HG03342 (cell line): ENCODE measurements at regions not wholly inside any gene's neighbourhood (a gene's known extent, or its start where the extent isn't known, plus 50 kb on each side); places are given as distances from the start of the nearest gene placed in this dataset.

Source experiments
- ATAC-seq: cut with Tn5 transposase; IDR thresholded peaks from one replicate; pipeline ENCODE4 v1.9.1; 2021; ENCODE audit warnings: mild to moderate bottlenecking, moderate library complexity; ENCODE audit not compliant: unreplicated experiment

DNA sequence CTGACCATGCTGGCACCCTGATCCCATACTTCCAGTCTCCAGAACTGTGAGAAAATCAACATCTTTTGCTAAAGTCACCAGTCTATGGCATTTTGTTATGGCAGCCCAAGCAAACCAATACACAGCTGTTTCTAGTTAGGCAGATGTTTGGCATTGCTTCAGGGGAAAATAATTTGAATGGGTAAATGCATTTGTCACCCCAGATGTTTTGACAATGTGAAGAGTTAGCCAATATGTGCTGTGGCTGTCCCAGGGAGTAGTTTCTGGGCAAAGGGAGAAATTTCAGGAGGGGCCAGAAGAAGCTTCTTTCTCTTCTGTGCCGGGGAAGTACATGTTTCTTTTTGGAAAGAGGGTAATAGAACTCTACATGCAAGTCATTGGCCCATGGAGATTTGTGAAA is 619.0 kb downstream of the SLC4A3 start:
- no peak for ATAC-seq

- ATAC-seq, result no peak
These were observed 620.3 kb downstream of the SLC4A3 start for GRCh38 chr2:220247588-220248350.

DNA sequence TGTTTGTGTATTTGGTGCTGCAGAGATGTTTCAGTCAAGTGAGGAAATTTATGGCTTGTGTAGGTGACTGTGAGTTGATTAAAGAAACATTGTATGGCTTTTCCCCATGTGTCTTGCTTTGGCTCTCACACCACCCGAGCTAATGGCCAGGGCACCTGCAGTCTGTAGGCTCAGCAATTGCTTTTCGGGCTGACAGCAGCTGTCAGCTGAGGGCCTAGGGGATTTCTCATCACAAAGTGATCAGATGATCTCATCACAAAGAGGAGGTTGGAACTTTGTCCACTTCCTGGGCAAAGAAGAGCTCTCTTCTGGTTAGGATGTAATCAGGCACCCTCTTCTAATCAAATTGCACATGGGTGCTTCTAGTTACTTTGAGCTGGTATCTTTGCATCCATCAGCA is 632.2 kb downstream of the SLC4A3 start:
- ATAC-seq, result no peak

DNA sequence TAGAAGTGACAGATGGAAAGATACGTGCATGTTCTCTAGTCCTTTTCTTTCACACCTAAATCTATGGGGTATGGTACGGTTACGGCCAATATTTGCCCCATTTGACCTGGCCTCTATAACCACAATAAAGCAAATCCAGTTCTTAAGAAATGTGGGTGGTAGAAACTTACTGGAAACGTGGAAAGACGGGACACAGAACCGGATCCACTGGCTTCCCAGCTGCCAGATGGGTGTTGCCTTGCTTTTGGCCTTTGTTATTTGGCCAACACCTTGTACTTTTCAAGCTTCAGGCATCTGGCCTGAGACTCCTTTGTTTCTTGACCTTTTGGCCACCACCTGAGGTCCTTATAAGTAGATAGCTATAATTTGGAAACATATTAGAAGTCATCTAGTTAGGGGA is 635.9 kb downstream of the SLC4A3 start:
- no peak for ATAC-seq

GRCh38 chr2:220269367-220269766 is 641.9 kb downstream of the SLC4A3 start:
- ATAC-seq, result no peak

GRCh38 chr2:220270481-220271070 is 643.1 kb downstream of the SLC4A3 start:
- ATAC-seq, result no peak

DNA sequence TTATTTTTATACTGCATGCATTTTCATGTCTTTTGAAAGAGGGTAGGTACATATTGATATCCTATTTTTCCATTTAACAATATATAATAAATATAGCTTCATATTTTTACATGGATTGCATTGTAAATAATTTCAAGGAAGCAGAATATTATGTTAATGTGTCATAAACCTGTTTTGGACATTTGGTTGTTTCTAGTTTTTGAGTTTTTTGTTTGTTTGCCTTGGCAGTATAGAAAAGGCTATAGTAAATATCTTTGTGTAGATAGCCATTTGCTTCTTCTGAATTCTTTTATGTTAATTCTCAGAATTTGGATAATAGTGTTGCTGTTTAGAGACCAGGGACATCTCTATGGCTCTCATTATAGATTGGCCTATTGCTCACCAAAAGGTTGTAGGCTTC is 645.2 kb downstream of the SLC4A3 start:
- ATAC-seq, result no peak

DNA sequence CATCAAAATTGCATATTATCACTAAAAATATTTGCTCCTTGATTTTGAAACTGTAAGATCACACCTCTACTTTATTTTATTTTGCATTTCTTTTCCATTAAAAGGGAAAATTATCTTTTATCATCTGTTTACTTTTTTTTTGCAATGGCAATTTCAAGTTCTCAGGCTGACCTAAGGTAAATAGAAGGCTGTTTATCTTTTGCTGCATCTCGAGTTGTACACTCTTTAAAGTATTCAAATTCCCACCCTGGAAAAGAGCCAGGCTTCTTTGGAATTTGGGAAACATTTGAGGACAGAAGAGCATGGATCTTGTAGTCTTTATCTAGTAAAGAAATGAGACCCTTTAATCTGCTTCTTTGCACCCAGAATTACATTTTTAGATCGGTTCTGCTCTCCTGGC is 645.7 kb downstream of the SLC4A3 start:
- no peak for ATAC-seq

GRCh38 chr2:220275454-220275853 is 648.0 kb downstream of the SLC4A3 start:
- ATAC-seq, result no peak

DNA sequence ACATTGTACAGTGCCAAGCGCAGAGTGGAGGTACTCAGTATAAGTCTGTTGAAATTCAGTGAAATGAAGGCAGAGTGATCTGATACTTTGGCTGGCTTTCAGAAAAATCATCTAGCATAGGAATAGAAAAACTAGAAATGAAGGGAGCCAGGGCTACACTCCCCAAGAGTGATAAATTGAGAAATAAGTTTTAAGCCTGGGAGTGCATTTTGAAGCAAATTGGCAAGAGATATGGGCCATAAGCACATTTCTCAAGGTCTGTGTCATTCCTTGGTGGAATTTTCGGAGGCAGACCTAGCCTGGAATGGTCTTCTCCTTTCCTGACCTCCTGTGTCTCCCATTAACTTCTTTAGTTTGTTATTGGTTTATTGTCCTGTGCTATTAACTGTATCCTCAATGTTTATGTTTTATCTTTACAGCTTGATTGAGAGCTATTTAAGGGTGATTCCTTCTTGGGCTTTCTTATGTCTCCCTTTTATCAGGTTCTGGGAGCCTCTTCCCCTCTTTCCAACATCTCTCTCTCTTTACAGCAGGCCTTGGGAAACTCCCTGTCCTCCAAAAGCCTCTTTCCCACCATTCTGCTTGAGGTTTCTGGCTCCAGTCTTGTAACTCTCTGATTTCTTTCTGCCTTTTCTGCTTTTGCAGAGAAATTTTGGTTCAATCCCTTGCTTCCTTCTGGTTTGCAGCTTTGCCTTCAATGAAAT is 649.5 kb downstream of the SLC4A3 start:
- no peak for ATAC-seq

DNA sequence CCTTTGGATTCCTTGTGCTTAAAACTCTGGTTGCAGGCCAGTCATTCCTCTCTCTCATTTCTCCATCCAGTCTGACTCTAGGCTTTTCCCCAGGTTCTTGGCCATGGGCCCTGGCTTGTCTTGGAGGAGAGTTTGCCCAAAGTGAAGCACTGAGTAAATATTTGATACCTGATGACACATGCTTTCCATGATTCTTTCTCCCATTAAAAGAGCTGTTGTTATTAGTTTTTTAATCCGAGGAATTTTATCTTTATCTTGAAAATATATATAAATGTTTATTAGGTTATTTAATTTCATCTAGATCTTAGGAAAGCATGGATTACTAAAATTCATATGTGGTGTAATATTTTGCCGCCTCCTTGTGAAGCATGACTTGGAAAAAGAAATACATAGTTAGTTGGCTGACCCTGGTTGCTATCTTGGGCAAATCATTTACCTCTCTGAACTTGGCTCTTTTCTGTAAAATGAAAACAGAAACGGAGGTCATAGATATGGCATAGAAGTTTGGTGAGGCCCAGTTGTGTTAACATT is 650.1 kb downstream of the SLC4A3 start:
- ATAC-seq, result no peak

- no peak for ATAC-seq
These were observed 650.6 kb downstream of the SLC4A3 start for GRCh38 chr2:220278022-220278421.

DNA sequence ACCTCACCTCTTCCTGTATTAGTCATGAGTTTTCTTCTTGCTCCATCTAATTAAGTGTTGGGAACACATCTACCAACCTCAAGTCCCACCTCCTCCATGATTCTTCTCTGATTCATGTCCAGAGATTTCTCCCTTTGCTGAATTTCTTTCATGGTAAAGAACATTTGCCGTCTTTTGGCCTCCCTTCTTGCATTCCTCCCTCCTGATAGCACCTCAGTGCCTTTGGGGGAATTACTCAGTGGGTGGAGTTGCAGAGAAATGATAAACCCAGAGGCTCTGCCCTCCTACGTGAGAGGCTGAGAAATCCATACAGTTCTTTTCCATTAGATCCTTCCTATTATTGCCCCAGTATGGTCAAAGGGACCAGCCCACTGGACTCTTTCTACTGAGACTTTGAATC is 651.9 kb downstream of the SLC4A3 start:
- no peak for ATAC-seq

GRCh38 chr2:220279840-220280239 is 652.4 kb downstream of the SLC4A3 start:
- no peak for ATAC-seq

DNA sequence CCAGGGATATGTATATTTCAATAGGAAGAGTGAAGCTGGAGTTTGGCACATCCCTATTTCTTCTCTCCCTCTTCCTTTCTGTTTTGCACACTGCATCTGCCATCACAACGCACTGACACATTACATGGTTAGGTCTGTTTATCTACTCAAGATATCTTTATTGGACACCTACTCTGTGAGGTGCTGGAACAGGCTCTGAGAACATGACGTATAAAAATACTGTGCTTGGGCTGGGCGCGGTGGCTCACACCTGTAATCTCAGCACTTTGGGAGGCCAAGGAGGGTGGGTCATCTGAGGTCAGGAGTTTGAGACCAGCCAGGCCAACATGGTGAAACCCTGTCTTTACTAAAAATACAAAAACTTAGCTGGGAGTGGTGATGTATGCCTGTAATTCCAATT is 653.3 kb downstream of the SLC4A3 start:
- ATAC-seq, result no peak

GRCh38 chr2:220281771-220282170 is 654.3 kb downstream of the SLC4A3 start:
- ATAC-seq, result no peak

DNA sequence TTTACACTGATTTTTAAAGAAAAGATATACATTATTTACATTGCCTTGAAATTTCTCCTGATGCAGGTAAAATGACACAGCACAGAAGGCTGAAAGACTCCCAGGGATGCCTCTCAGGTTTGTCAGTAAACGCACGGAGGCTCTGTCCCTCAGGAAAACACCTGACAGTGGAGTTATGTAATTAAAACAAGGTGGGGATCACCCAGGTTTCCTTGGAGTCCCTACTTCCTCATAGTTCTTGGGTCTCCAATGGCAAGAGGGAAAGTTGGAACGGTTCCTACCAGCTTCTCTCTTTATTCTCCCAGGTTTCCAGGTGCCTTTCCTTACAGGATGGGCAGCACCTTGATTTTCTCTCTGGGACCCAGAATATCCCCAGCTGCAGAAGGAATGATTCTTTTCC is 654.8 kb downstream of the SLC4A3 start:
- no peak for ATAC-seq

GRCh38 chr2:220293966-220294365 is 666.5 kb downstream of the SLC4A3 start:
- ATAC-seq, result no peak

GRCh38 chr2:220296174-220296573 is 668.7 kb downstream of the SLC4A3 start:
- ATAC-seq, result no peak

- ATAC-seq, result no peak
These were observed 669.7 kb downstream of the SLC4A3 start for GRCh38 chr2:220297093-220297492.

GRCh38 chr2:220300806-220301205 is 673.4 kb downstream of the SLC4A3 start:
- no peak for ATAC-seq

DNA sequence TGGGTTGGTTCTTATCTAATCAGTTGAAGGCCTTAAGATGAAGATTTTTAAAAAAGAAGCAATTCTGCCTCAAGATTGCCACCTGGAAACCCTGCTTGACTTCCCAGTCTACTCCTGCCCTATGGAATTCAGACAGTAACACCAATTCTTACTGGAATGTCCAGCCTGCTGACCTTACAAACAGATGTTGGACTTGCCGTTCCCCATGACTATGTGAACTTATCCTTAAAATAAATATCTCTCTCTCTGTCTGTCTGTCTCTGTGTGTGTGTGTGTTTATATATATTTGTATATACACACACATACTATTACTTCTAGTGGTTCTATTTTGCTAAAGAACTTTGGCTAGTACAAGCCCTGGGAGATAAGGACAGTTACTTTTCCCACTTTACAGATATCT is 675.3 kb downstream of the SLC4A3 start:
- no peak for ATAC-seq
